Nucleus accumbens (tissue), 56 donors: ENCODE measurements at regions not wholly inside any gene's neighbourhood (a gene's known extent, or its start where the extent isn't known, plus 50 kb on each side); places are given as distances from the start of the nearest gene placed in this dataset.
"Not testable (repeated sequence)": the region's sequence is repeated elsewhere in the genome, so short reads cannot be mapped to it uniquely, and the experiment has no call there.

Experiments
- DNase-seq, 56 donors: peaks; one replicate each; lab custom pipeline; 2025; lab: John Stamatoyannopoulos, UW

DNA sequence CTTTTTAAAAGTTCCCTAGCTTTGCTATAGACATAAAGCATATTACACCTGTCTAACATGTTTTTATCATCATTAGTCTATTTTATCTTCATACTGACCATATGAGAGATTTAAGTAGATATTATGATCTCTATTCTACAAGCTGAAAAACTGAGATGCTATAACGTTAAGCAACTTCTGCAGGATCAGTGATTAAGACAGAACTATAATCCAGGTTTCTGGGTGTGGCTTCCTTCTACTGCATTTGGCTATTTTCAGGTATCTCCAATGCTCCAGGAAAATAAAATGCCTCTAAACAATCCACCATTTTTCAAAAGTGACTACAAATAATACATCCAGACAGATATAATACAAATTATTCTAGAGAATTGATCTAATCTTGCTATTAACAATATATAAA is 53.4 kb downstream of the RGS2 start:
- DNase-seq, result no peak

DNA sequence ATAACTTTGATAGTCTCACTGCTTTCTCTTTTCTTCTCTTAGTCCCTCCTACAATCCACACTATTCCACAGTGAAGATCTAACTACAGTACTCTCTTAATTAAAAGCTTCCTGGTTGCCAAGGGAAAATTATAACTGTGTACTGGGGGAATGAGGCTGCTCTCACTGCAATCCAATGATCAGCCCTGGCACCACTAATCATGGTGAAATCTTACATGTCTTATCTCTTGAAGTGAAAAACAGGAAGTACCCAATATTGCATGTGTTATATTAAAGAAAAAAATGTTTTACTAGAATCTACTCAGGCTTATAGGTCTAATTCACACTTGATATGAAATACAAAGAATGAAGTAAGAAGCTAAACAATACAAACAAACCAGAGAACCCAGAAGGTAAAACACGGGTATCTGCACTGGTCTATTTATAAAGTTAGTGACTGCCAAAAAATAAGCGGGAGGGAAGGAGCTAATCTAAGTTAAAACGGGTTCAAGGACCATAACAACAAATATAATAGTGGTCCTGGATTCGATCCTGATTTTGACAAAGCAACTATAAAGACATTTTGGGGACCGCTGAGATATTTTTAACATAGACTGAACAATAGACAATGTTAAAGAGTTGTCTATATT is 57.5 kb downstream of the RGS2 start:
- no peak for DNase-seq

DNA sequence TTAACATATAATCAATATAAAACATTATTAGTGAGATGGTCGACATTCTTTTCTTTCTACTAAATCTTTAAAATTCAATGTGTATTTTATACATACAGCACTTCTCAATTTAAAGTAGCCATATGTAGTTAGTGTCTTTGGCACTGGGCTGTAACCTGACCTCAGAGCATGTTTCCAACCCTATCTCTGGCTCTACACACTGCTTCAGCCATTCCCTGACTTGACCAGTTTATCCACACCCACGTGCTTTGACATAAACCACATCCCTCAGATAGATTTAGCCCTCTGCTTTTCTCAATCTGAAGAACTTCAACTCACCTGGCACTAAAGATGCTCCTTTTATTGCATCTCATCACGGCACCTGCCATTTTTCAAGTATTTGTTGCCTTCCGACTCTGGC is 58.3 kb downstream of the RGS2 start:
- no peak for DNase-seq

DNA sequence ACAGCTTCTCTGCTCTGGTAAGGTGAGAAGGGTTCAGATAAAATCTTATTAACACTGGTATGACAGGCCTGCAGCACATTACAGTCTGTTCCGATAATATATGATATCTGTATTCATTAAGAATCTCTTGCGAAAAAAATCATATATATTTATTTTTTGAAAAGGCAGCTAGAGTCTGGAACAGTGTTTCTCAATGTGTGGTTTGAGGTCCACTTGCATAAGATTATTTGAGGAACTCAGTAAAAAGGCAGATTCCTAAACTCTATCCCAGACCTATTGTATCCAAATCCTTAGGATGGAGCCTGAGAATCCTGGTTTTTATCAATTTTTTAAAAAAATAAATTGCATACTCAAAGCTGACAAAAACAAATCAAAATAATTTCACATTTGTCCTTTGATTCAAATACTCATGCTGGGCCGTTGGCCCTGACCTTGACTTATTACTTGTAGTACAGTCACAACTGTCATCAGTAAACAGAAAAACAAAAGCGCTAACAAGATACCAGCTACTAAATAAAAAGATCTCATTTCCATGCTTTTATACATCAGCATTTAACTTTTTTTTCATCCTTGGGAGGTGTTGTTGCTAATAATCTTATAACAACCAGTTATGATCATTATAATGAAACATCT is 60.6 kb downstream of the RGS2 start:
- no peak for DNase-seq

DNA sequence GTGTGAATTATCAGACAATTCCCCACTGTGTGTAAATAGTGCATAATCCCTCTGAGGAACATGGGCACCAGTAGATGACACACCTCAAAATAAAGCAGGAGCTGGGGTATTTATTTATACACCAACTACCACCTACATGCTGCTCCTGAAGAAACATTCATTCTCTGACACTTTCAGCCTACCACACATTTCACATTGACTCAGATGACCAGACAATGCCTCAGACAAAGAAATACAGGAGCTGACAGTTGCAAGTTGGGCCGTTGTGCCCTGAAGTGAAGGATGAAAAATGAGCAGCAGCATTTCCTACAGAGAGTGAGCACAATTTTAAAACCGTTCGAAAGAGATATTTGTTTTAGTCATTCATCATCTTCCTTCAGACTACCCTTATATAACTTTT is 63.2 kb downstream of the RGS2 start:
- DNase-seq, result no peak

DNA sequence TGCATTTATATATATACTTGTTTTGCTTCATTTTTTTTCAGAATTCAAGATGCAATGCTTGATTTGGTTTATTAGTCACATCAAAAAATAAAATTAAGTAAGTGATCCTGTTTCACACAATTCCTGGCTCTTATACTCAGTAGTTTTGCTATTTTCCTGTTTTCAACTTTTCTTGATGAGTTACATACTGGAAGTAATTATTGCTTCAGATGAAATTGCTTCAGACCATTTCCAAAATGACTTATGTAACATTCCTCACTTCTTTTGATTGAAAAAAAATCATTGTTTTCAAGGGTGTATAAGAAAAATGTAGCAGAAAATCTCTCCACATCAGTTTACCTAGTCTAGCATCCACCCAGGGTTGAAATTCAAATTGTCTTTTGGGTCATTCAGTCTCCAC is 65.0 kb downstream of the RGS2 start:
- no peak for DNase-seq

DNA sequence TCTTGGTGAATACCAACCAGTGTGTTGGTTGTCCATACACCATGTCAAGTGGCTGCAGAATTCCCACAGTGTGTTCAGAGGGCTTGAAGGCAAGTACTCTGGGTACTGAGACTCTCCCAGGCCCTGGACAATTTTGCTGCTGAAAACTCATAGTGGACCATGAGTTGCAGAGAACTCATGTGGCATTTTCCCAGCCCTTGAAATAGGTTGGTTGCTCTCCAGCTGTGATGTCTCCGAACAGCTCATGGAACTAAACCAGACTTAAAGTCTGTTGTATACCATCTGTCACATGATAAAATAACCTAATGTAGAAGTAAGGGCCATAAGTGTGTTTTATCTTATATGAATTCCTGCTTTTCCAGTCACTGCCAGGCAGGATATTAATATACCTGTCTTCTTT is 67.8 kb downstream of the RGS2 start:
- DNase-seq, result no peak

DNA sequence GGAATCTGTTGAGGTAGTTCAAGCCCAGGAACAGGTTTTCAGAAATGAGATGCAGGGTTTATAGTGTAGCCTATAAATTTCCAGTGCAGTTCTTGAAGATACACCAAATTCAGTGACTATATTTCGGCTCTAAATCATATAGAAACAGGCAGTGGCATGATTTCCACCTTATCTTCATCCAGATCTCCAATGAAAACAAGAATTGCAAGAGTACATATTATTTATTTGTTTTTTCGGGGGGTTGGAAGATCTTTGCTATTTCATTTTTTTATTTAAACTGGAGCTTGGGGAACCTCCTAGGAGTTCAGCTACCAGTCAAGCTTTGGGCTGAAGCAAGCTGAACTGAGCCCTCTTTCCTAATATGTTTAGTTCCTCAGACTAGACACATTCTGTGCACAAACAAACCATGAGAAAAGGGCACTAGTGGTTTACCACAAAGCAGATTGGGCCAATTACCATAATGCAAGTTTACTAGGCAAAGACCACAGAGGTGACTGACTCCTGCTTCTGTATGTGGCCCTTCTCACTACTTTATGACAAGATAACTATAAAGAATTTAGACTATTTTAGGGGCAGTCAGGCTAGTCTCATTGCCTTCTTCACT is 68.5 kb downstream of the RGS2 start:
- DNase-seq, result no peak

DNA sequence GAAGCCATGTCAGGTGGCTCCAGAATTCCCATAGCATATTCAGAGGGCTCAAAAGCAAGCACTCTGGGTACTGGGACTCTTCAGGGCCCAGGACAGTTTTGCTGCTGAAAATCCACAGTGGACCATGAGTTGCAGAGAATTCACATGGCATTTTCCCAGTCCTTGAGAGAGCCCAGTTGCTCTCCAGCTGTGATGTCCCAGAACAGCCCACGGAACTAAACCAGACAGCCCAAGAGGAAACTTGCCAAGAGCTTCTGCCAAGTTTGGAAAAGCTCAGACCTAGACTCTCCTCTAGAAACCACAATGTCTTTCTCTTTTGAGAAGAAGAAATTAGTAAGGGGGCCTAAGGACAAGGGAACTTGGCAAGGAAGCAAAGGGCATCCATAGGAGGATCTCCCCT is 69.4 kb downstream of the RGS2 start:
- DNase-seq, result no peak

DNA sequence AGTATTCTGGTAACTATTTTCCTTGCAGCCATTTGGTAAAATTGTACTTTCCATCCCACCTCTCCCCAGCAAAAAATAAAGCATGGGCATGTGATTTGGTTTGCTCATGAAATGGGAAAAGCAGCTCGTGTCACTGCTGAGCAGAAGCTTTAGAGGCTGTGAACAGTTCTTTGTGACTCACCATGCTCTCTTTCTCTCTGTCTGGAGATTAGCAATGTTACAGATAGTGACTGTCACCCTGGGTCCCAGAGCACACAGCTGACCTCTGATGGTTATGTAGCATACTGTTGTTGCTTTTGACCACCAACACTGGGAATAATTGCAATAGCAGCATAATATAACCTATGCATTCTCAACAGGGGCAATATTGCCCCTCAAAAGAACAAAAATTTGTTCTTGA is 70.6 kb downstream of the RGS2 start:
- peak in 1 of 56 donors; percentile 1 for DNase-seq

DNA sequence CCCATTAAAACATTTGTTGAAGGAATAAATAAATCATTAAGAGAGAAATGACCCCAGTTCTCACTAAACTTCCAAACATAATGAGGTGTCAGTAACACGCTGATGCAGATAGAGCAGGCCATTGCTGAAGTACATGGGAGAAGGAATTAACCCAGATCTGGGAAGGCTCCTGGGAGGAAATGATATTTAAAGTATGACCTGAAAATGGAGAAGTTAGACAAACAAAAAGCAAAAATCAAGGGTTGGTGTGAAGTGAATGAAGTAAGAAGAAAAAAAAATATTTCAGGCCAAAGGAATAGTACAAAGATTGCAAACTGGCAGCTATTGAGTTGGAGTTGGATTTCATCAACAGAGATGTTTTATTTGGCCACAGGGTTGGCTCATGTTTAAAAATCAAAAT is 71.4 kb downstream of the RGS2 start:
- no peak for DNase-seq

DNA sequence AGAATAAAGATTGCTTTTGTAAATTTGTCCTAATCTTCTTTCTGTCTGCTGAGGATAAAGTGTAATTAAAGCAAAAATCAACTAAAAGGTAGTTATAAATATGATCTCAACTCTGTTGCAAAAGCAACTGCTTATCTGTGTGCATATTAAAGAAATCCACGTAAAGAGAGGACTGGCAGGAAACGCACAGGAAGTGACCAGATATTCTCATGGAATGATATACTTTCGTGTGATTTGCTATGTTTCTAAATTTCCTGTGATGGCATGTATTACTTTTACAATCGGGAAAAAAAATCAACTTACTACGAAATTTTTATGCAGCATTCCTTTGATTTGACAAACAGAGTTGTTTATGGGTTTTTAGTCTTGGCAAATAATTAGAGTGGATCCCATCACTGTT is 75.4 kb downstream of the RGS2 start:
- no peak for DNase-seq

DNA sequence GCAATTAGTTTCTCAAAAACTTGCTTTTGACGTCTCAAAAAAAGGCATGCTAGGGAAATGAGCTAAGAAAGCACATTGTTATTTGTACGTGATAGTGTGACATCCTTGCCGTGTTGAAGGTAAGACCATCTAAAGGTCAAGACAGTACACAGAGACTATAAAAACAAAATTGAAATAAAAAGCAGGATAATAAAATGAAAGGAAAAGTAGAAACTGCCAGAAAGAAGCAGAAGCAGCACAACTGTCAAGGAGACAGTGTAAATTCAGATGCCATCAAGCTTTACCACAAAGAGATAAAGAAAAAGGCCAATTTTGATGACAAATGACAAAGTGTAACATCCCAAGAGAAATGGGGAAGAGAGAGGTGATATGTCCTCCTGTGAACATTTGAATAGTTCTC is 76.5 kb downstream of the RGS2 start:
- not testable (repeated sequence) for DNase-seq

DNA sequence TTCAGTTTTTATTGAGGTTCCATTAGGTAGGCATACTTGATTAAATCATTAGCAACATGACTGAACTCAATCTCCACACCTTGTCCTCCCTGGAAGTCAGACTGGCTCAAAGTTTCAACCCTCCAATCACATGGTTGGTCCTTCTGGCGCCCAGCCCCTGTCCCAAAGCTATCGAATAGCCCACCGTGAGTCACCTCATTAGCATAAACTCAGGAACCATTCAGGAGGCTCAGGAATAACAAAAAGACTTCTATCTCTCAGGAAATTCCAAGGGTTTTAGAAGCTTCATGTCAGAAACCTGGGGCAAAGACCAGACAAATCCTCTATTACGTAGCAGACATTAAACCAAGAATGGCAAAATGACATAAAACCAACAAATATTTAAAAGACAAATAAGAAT is 78.6 kb downstream of the RGS2 start:
- no peak for DNase-seq

DNA sequence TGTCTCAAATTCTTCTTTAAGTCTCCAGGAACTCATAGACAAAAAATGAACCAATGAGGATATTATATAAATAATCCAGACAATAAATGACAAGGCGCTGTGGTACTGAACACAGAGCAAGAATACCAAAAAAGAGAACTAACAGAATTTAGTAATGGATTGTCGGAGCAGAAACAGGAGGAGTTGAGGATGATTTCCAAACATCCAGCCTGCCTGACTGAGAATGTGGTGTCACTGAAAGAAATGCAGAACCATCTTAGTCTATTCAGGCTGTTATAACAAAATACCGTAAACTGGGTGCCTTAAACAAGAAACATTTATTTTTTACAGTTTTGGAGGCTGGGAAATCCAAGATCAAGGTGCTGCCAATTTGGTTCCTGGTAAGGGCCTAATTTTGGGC is 79.7 kb downstream of the RGS2 start:
- no peak for DNase-seq

DNA sequence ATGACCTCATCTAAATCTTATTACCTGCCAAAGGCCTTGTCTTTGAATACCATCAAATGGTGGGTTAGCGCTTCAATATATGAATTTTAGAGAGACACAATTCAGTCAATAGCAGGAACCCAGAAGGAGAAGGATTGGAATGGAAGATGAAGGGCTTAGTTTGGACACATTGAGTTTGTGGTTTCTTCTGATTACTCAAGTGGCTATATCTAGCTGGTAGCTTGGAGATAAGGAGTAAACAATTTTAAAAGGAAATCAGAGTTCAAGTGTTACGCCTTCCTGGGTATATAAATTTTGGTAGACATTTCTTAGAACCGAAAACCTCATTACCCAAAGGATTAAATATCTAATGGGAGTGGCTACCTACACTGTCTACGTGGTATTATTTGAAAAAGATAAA is 80.2 kb downstream of the RGS2 start:
- no peak for DNase-seq

DNA sequence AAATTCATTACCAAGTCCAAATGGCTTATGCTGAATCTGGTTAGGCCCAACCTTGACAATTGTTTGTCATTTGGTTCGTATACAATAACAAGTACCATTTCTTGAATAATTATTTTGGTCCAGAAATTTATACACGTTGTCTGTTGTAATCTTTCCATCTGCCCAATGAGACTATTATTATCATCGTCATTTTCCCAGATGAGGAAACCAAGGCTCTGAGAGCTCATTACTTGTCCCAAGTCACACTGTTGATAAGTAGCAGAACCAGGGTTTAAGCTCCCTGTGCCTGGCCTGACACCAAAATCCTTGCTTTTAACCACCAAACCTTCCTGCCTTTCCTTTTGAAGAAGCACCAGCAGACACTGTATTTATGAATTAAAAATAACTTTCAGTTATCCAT is 81.3 kb downstream of the RGS2 start:
- DNase-seq, result no peak

DNA sequence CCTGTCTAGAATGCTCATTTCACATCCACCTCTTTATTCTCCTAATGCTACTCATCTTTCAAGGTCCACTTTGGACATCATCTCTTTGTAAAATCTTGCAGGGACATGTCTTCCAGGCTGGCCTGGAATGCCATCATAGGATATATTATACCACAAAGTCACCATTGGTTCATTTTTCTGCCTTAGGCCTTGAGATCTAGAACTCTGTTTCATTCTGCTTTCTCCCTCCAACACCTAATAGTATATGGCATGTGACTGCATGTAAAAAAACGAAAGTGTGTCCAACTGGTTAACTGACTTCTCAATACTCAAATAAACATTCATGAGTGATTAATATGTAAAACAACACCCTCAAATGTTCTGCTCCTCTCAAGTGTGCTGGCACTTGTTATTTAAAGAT is 84.1 kb downstream of the RGS2 start:
- DNase-seq, result no peak

DNA sequence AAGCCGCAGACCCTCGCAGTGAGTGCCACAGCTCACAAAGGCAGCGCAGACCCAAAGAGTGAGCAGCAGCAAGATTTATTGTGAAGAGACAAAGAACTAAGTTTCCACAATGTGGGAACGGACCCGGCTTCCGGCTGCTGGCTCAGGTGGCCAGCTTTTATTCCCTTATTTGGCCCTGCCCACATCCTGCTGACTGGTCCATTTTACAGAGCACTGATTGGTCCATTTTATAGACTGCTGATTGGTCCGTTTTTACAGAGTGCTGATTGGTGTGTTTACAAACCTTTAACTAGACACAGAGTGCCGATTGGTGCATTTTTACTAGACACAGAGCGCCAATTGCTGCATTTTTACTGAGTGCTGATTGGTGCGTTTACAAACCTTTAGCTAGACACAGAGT is 86.6 kb downstream of the RGS2 start:
- not testable (repeated sequence) for DNase-seq

DNA sequence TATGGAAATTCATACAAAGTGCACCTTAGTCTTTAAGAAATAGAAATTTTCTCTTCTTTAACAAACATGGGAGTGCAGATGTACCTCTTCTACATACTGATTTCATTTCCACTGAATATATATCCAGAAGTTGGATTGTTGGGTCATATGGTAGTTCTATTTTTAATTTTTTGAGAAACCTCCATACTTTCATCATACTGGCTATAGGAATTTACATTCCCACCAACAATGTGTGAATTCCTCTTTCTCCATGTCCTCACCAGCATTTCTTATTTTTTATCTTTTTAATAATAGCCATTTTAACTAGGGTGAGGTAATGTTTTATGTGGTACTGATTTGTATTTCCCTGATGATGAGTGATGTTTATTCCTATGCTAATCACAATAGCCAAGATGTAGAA is 87.5 kb downstream of the RGS2 start:
- no peak for DNase-seq

DNA sequence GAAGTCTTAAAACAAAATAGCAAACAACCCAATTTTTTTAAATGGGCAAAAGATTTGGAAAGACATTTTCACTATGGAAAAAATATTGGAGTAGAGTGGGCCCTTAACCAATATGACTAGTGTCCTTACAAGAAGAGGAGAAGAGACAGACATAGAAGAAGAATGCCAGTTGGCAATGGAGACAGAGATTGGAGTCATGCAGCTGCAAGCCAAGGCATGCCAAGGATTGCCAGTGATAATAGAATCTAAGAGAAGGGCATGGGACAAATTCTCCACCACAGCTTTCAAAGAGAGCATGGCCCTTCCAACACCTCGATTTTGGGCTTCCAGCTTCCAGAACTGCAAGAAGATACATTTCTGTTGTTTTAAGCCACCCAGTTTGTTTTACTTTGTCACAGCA is 92.7 kb downstream of the RGS2 start:
- DNase-seq, result no peak

DNA sequence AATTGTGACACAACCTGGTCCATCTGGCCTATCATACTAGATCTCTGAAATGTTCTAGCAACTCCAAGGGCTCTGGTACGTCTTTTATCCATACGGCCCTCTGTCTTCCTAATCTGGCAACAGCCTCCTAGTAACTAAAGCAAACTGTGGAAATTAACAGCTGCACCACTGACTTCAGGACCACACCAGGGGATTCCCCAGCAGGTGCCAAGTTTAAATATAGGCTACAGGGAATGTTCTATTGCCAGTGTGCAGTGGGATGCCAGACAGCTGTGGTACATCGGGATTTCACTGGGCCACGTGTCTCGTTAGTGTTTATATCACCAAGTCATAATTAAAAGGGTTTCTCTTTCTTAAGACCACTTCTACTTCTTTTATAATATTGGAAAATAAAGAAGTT is 94.3 kb downstream of the RGS2 start:
- no peak for DNase-seq
